Erythroblast (primary cell): ENCODE measurements at regions not wholly inside any gene's neighbourhood (a gene's known extent, or its start where the extent isn't known, plus 50 kb on each side); places are given as distances from the start of the nearest gene placed in this dataset.

ENCODE experiments used
- GATA1 ChIP-seq: IDR thresholded peaks from 2 replicates; pipeline ENCODE4 v1.6.1; 2011; ENCODE audit warnings: low read depth, mild to moderate bottlenecking, control low read depth, low read length, moderate library complexity
- POLR2A ChIP-seq: IDR thresholded peaks from 2 replicates; pipeline ENCODE4 v1.6.1; 2011; ENCODE audit warnings: mild to moderate bottlenecking, low read length

- TF ChIP-seq POLR2A = no peak
- TF ChIP-seq GATA1 = no peak
Observed at GRCh38 chr20:55406891-55407290, 598.4 kb downstream of the CBLN4 start.
